ENCODE measurements at regions not wholly inside any gene's neighbourhood (a gene's known extent, or its start where the extent isn't known, plus 50 kb on each side); places are given as distances from the start of the nearest gene placed in this dataset.

GRCh38 chr3:176820764-176821163, 376.5 kb downstream of the TBL1XR1 start:
- no peak overlapping the region for H2AFZ ChIP-seq (ENCODE audit: low read depth)
- H4K20me1 ChIP-seq (ENCODE audit: insufficient read depth), result no peaks in the 10 kb centered on the region
- no peaks in the 10 kb centered on the region for H3K36me3 ChIP-seq (replicated peaks in 1 of 2; ENCODE audit: control insufficient read depth in 1 of 2, insufficient read depth in 2 of 2, low read length in 1 of 2)
- H3K9me2 ChIP-seq, result no peaks in the 10 kb centered on the region
- 44% methylated on average over 2 of the region's 2 CpGs for WGBS (ENCODE audit: low lambda C conversion rate)
- ChIA-PET POLR2A (no interaction called here), CTCF (no interaction called here)
- no peaks in the 10 kb centered on the region for H3K9me3 ChIP-seq
- no peaks in the 10 kb centered on the region for H3K79me2 ChIP-seq (ENCODE audit: insufficient read depth)
- no peaks in the 10 kb centered on the region for H3K27me3 ChIP-seq (ENCODE audit: insufficient read depth)
- no peak overlapping the region for H3K4me3 ChIP-seq (ENCODE audit: low read depth in 2 of 2, low read length in 1 of 2)
- H3K27ac ChIP-seq (ENCODE audit: low read depth in 2 of 2, low read length in 1 of 2), result no peak overlapping the region
- no peaks in the 10 kb centered on the region for H3K4me1 ChIP-seq (ENCODE audit: control insufficient read depth in 1 of 2, insufficient read depth in 2 of 2, low read depth in 1 of 2, low read length in 1 of 2)
- no peak for DNase-seq
- no peak for TF ChIP-seq MEF2A (IDR thresholded peaks at IDR 0.05; ENCODE audit: borderline replicate concordance, low read depth)
- no peak for TF ChIP-seq ELF1 (IDR thresholded peaks at IDR 0.05)
- no peak for TF ChIP-seq TCF12 (IDR thresholded peaks at IDR 0.05)
- TF ChIP-seq NFIC (IDR thresholded peaks at IDR 0.05; ENCODE audit: borderline replicate concordance), result no peak
- no peak for TF ChIP-seq EZH2phosphoT487 (IDR thresholded peaks at IDR 0.05; ENCODE audit: borderline replicate concordance, low read depth)
- no peak for TF ChIP-seq TAF1 (IDR thresholded peaks at IDR 0.05; ENCODE audit: borderline replicate concordance, low read depth, low read length)
- no peak for TF ChIP-seq SMC3 (IDR thresholded peaks at IDR 0.05; ENCODE audit: low read depth, low read length)
- no peak for TF ChIP-seq CTCF (IDR thresholded peaks at IDR 0.05)
- TF ChIP-seq MAX (IDR thresholded peaks at IDR 0.05; ENCODE audit: low read depth), result no peak
- no peak for TF ChIP-seq IRF3 (IDR thresholded peaks at IDR 0.05; ENCODE audit: low read depth, low read length)
- TF ChIP-seq PBX3 (IDR thresholded peaks at IDR 0.05), result no peak
- no peak for TF ChIP-seq USF1 (IDR thresholded peaks at IDR 0.05; ENCODE audit: borderline replicate concordance, low read depth)
- no peak for TF ChIP-seq TEAD4 (IDR thresholded peaks at IDR 0.05; ENCODE audit: borderline replicate concordance, insufficient read depth)
- TF ChIP-seq RFX5 (IDR thresholded peaks at IDR 0.05; ENCODE audit: low read length), result no peak
- TF ChIP-seq YY1 (IDR thresholded peaks at IDR 0.05; ENCODE audit: low read depth), result no peak
- no peak for TF ChIP-seq ZBTB33 (IDR thresholded peaks at IDR 0.05; ENCODE audit: borderline replicate concordance, low read depth)
- TF ChIP-seq CHD2 (IDR thresholded peaks at IDR 0.05; ENCODE audit: low read length, partially characterized antibody), result no peak
- TF ChIP-seq REST (IDR thresholded peaks at IDR 0.05; ENCODE audit: low read depth, low read length), result no peak
- TF ChIP-seq NRF1 (IDR thresholded peaks at IDR 0.05; ENCODE audit: low read depth, low read length), result no peak
- no peak for TF ChIP-seq JUND (IDR thresholded peaks at IDR 0.05)
- H3K4me2 ChIP-seq, result no peak overlapping the region
- H3F3A ChIP-seq (replicated peaks; ENCODE audit: insufficient read depth), result no peaks in the 10 kb centered on the region
- no peak overlapping the region for H3K9ac ChIP-seq

Data from SK-N-SH (cell line).